ENCODE measurements at regions not wholly inside any gene's neighbourhood (a gene's known extent, or its start where the extent isn't known, plus 50 kb on each side); places are given as distances from the start of the nearest gene placed in this dataset.

DNA sequence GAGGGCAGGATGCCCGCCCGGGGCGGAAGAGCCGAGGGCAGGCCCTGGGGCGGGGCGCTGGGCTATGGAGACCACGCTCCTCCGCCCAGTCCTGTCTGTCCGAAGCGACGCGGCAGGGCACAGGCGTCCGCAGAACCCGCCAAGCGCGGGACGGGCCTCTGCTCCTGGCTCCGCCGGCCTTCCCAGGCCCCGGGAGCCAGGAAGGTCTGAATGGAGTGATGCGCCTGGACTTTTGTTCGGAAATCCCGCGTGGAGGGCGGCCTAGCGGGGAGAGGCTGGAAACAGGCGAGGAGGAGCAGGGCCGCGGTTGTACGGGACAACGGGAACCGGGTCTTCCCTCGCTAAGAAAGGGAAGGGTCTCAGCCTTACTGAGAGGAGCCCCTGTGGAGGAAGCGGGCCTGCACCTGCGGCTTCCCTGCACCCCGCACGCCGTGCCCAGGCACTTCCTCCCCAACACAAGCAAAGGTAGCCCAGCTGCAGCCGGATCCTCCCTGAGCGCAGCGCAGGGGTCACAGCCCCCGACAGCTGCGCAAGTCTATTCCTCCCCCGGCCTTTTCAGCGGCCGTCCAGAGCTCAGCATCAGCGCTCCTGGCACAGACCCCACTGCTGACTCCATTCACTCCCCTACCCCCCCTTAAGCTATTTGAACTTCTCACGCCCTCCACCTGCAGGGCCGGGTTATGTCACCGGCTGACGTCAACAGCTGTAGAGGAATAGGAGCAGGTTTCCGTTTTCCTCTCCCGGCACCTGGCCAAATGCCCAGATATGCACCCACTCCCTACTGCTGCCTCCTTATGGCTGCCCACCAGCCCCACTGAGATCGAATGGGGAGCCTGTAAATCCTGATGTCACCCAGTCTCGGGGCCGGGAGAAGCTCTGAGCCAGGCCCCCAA lies 143.2 kb upstream of the RET start:
- peak; percentile 65 for DNase-seq

DNA sequence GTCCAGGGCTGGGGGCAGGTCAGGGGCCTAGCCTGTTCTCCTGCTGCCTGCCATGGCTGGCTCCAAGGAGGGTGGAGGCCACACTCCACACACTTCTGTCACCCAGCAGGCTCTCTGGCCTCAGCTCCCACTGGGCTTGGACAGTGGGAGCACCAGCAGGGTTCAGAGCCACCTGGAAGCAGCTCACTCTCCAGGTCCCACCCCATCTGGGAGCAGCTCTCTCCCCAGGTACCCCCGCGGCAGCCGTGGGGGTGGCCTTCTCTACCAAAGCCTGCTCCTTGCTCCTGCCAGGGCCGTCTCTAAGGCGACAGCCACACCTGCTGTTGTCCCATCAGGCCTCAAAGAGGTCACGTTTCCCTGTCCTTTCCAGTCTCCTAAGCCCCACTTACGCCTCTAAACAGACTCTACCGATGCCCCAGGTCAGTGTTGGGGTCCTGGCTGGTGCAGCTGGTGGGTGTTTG lies 142.5 kb upstream of the RET start:
- no peak for DNase-seq

DNA sequence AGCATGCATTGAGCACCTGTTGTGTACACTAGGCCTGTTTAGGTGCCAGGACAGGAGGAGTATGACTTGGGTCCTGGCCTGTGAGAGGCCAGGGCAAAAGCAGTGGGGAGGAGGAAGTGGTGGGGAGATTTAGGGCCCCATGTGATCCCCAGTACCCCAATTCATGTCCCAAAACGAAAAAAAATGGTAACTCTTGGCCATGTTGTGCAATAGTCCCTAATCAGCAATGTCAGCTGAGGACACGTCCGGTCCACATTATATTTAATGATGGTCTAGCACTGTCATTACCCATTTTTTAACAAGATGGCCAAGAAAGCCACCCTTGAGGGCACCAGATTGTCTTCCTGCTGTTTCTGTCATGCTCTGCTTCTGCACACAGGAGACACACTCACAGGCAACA lies 142.0 kb upstream of the RET start:
- no peak for DNase-seq

GRCh38 chr10:42935466-42935865 lies 141.4 kb upstream of the RET start:
- no peak for DNase-seq

- DNase-seq: no peak
Observed at GRCh38 chr10:42936580-42936979, 140.3 kb upstream of the RET start.

DNA sequence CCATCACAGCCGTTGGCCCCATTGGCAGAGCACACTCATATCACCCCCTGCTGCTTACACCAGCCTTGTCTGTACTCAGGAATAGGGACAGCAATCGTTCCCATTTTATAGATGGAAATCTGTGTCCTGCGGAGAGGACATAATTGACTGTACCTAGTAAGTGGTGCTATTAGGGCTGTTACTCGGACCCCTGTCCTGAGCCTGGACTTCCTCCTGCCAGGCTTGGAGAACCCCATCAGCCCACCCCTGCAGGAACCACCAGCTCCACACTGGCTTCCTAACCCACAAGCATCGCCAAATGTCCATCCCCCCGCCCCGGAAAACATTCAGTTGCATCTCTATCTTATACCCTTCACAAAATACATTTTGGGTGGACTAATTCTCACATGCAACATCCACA lies 139.8 kb upstream of the RET start:
- DNase-seq: no peak

DNA sequence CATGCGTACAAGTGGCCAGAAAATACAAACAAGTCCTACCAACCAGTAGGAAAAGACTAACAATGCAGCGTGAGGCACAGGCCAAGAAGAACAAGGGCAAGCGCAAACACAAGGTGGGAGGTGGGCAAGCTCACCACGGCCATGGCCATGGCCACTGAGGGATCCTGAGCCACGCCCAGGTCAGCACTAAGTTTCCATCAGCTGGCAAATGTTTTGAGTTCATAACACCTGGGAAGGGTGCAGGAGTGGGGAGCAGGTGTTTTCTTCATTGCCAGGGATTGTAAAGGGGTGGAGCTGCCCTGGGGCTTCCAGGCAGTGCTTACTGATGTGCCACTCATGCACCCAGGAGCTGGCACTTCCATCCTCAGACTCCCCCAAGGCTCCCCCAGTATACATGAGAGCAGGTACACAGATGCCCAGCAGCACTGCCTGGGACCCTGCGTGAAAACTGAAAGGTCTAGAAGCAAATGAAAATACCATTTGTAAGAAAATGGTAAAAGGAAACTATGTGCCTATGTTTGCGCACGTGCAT lies 139.2 kb upstream of the RET start:
- DNase-seq: no peak

DNA sequence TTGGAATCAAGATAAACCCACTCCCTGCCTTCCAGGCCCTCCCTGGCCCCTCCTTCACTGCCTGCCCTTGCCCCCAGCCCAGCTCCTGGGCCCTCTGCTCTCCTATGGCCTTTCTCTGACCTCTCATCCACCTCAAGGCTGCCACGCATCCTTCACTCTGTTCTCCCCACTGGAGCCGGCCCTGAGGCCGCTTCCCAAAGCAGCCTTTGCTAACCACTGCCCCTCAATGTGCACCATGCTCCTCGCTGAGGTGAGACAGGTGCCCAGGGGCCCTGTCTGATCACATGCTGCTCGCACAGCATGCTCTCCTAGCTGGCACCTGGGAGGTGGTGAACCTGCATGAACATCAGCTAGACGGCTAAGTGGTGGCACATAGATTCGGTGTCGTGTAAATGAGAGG lies 138.5 kb upstream of the RET start:
- DNase-seq: no peak

GRCh38 chr10:42939237-42939636 lies 137.6 kb upstream of the RET start:
- no peak for DNase-seq

DNA sequence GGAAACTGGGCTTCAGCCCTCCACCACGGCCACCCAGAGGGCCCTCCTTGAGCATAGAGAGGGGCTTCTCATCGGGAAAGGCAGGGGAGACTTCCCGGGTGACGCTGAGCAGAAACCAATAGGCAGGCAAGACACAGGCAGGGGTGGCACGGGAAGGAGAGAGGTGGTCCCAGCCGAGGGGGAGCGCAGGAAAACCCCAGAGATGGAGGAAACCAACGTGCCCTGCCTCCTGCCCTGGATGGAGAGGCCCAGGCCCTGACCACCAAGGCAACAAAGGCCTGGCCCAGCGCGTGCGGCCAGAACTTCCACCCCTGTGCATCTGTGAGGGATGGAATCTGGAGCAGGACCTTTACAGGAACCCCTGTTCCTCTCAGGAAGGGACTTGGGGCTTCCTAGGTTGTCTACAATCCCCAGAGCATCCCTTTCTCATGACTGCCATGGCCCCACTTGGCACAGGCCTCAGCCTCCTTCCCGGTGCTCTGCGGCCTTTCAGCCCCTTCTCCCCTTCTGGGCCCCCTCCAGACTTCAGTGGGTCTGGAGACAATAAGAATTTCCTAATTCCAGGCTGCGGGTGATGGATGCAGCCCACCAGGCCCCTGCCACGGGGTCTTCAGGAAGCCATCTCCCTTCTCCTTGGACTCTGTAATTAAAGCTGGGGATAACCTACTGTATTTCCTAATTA lies 137.0 kb upstream of the RET start:
- DNase-seq: no peak

DNA sequence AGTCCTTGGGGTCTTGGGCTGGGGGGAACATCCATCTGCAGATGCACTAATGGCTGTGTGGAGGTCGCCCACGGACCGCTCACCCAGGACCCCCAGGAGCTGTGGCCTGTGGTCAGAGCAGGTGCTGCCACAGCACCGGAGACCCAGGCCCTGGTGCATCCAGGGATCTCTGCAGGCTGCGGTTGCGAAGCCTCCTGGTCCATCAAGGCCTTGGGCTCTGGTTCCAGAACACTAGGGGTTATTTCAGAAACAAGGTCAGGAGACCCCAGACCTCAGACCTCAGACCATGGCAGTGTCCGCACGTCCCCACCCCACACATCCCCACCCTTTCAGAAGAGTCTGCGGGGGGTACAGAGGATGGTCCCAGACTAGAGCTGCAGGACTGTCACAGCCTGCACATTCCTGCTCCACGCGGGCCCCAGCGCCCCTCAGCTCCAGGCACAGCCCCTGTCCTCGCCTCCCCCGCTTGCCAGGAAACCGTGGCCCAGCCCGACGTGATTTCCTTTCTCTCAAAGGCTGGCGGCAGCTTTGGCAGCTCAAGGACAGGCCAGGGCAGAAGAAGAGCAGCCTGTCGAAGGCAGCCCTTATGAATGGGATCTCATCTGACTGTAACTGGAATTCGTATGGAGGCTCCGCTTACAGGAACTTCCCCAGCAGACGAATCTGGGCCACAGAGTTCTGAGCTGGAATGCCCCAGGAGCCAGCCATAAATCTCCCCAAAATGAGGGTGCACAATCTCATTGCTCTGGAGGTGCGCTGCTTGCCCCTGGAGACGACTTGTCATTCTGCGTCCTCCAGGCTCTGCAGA lies 136.2 kb upstream of the RET start:
- peak; percentile 40 for DNase-seq

DNA sequence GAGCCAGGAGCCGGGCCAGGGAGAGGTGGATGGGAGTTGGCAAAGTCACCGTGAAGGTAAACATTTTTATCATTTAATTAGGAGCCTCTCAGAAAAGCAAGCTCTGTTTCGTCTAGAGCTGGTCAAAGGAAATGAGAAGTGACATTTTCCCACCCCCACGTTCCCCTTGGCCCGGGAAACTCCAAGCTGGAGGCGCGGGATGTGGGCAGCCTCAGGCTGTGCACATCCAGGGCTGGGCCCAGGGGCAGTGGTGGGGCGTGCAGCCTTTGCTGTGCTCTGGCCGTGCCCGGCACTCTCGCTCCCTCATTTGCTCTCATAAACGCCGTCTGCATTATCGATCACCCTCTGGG lies 135.6 kb upstream of the RET start:
- DNase-seq: no peak

DNA sequence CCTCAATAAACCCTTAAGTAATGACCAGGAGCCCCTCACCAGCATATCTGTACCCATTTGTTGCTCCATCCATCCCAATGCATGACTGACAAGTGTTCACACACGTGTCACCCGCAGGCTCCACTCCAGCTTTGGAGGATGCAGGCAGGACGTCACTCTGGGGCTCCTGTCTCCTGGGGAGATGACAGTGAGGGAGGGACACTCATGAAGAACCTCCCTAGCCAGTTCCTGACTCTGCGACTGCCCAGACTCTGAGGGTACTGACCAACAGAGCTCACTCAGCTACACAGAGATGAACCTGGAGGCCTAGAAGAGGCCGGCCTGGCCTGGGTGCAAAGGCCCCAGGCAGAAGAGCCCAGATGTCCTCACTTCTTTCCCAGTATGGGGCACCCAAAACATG lies 135.1 kb upstream of the RET start:
- no peak for DNase-seq

DNA sequence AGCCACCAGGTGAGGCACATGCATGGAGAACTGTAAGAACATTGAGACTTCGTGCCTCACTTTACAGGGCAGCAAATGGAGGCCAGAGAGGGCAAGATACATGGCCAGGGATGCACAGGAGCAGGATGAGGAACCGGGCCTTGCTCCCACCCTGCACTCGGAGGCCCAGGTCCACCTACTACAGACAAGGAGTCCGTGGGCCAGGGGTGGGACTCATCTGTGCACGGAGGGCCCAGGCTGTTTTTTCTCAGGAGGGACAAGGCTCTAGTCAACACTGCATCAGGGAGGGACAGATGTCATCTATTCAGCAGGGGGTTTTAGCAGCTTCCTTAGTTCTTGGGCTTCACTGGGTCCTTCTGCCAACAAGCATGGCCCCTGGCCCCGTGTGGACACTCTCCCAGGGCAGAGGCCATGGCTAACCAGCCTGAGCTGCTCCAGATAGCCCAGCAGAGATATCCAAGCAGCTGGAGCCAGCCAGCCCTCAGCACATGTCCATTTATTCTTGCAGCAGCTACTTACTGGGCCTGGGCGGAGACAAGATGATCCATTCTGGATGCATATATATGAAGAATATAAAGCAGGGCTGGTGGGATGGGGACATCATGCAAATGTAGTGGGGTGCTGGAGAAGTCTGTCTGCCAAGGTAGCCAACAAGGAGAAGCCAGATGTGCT lies 134.5 kb upstream of the RET start:
- no peak for DNase-seq

DNA sequence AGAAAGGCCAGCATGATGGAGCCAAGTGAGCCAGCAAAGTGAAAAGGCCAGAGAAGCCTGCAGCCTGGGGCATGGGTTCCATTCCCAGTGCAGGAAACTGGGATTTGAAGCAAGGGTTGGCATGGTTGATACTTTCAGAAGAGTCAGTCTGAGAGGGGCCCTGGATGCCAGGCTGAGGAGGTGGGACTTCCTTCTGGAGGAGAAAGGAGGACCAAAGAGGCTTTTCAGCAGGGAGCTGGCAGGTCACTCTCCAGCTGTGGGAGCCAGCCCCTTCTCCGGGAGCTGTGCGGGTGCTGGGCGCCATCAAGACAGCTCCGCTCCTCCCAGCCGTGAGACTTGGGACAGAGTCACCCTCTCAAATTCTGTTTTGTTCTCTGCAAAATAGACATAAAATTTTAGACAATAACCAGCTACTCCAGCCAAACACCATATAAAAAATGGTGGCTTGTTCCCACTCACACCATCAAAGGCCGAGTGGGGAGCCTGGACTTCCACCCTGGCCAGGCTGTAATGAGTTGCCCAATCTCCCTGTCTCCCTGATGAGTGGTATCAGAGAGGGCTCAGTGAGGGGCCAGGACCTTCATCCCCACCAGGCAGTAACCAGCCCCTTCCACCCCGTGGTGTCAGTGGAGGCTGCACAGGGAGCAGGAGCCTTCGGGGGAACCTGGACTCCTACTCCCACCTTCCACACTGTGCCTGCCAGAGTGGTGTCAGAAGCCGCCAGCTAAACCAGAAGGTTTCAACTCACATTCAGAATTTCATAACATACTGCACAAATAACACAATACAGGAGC lies 133.6 kb upstream of the RET start:
- DNase-seq: no peak

DNA sequence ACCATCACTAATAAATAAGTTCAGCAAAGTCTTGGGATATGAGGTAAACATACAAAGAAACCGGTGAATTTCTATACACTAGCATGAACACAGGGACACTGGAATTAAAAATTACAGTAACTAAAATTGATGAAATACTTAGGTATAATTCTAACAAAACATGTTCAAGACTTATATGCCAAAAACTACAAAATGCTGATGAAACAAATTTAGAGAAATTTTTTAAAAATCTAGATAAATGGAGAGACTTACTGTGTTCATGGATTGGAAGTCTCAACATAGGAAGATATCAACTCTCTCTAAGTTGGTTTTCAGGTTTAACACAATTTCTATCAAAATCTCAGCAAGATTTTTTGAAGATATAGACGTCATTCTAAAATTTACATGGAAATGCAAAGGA lies 128.8 kb upstream of the RET start:
- no peak for DNase-seq

GRCh38 chr10:42949287-42949686 lies 127.6 kb upstream of the RET start:
- no peak for DNase-seq

DNA sequence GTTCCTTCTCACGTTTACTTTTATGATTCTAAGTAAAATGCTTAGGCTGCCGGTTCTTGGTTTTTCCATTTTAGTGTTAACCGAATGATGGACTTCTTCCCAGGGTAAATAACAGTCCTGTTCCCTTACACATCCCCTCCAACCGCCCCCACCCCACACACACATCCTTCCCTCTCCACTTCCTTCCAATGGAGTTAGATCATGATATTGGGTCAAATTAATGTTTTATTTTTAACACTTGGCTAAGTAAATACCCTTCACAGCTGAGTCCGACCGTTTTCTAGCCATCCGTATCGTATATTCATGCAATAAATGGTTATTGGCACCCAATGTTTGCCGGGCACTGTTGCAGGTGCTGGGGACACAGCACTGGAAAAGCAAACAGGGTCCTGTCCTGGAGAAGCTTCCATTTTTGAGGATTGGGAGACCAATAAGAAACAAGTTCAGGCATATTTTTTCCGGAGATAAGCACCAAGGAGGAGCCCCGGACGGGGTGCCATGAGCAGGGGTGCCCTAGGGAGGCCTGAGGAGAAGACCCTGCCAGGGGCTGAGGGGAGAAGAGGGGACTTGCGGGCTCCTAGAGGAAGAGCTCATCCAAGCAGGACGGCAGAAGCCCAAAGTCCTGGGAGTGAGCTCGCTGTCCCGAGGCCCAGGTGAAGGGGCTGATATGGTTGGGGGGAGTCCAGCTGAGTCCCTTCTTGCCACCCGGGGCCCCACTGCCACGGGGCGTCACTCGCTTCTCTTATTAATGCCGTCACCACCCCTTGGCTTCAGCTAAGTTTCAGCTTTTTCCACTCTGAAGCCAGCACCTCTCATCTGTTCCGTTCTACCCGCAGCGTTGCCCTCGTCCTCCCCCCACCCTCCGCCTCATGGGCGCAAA lies 126.0 kb upstream of the RET start:
- no peak for DNase-seq

DNA sequence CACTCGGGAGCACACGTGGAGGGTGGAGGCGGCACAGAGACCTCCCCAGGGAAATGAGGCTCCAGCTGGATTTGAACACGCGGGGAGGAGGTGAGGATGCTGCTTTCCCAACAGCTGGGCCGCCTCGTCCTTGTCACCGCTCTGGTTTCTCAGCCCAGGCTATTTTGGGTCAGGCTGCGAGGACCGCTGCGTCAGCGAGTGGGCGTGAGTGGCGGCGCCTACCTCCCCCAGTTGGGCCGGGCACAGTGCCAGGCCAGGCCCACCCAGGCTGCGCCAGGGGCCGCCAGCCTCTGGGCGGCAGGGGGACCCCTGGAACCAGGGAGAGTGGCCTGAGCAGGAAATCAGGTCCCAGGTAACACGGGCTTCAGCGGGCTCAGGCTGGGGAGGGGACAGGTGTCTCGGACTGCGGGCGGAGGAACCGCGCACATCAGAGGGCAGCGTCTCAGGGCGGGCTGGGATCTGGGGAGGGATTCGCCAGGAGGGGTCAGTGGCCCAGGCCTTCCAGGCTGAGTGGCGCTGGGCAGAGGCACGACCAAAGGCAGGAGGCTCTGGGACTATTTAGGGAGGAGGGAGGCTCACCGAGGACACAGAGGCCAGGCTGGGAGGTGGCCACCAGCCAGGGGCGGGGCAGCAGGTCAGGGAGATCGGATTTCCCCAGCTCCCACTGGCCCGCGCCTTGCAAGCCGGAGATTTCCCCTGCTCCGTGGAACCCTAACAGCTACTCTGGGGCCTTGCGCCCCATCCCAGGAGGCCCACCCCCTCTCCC lies 125.2 kb upstream of the RET start:
- peak; percentile 64 for DNase-seq

- DNase-seq: no peak
Observed at GRCh38 chr10:42952349-42952748, 124.5 kb upstream of the RET start.

All from retina (tissue), 1 donor.